ENCODE measurements at regions not wholly inside any gene's neighbourhood (a gene's known extent, or its start where the extent isn't known, plus 50 kb on each side); places are given as distances from the start of the nearest gene placed in this dataset.
"Not testable (repeated sequence)": the region's sequence is repeated elsewhere in the genome, so short reads cannot be mapped to it uniquely, and the experiment has no call there.

GRCh38 chr20:12753742-12754141, 255.0 kb upstream of the SPTLC3 start:
- H3K27ac ChIP-seq (ENCODE audit: low read depth in 1 of 2, low read length in 2 of 2); H3K36me3 ChIP-seq (ENCODE audit: control insufficient read depth in 1 of 2, insufficient read depth in 2 of 2, low read length in 1 of 2); H3K4me3 ChIP-seq (ENCODE audit: low read length in 2 of 2); intact Hi-C loops (cut with DNase I); H3K9me3 ChIP-seq (ENCODE audit: control insufficient read depth, low read length); H3K4me1 ChIP-seq (ENCODE audit: control insufficient read depth in 1 of 2, insufficient read depth in 2 of 2, low read length in 2 of 2); ATAC-seq (ENCODE audit: low FRiP score); DNase-seq; H3K27me3 ChIP-seq (ENCODE audit: control insufficient read depth in 1 of 2, insufficient read depth in 2 of 2, low read length in 1 of 2): not testable (repeated sequence)
- WGBS, 2 donors: 81 to 87% methylated on average over 3 of the region's 3 CpGs

DNA sequence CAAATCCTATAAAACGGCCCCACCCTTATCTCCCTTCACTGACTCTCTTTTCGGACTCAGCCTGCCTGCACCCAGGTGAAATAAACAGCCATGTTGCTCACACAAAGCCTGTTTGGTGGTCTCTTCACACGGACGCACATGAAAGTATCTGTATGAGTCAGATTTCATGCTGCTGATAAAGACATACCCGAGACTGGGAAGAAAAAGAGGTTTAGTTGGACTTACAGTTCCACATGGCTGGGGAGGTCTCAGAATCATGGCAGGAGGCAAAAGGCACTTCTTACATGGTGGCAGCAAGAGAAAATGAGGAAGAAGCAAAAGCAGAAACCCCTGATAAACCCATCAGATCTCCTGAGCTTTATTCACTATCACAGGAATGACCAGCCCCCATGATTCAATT, 249.3 kb upstream of the SPTLC3 start:
- 68 to 71% methylated on average over 3 of the region's 5 CpGs for WGBS, 2 donors
- intact Hi-C loops (cut with DNase I); ATAC-seq (ENCODE audit: low FRiP score): not testable (repeated sequence)

DNA sequence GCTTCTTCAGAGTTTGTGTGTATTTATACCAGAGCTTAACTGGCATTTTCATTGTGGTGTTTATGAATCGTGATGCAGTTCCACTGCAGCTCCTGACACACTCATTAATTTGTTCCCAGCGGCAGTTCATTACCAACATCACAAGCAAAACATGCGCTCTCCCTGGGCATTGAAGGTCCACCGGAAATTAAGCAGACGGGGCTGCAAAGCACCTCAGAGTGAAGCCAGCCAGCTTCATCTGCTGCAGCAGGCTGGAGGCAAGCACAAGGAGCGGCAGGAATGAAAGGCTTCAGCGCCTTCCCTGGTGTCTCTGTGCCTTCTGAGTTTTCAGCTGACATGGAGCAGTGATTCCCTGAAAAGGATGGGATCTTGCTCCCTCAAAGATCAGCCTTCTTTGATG, 246.0 kb upstream of the SPTLC3 start:
- H3K4me3 ChIP-seq (ENCODE audit: low read length in 2 of 2): peak overlapping the region in 1 of 2 donors; percentile 41
- peak overlapping the region; percentile 74 to 79 for H3K27ac ChIP-seq (ENCODE audit: low read depth in 1 of 2, low read length in 2 of 2)
- intact Hi-C loops (cut with DNase I): no loop called here
- WGBS, 2 donors: 8 to 10% methylated on average over 7 of the region's 7 CpGs
- no peaks in the 10 kb centered on the region for H3K36me3 ChIP-seq (ENCODE audit: control insufficient read depth in 1 of 2, insufficient read depth in 2 of 2, low read length in 1 of 2)
- H3K9me3 ChIP-seq (ENCODE audit: control insufficient read depth, low read length): no peaks in the 10 kb centered on the region
- ATAC-seq (ENCODE audit: low FRiP score) (peak; percentile 36), DNase-seq (no peak)
- no peaks in the 10 kb centered on the region for H3K27me3 ChIP-seq (ENCODE audit: control insufficient read depth in 1 of 2, insufficient read depth in 2 of 2, low read length in 1 of 2)
- no peaks in the 10 kb centered on the region for H3K4me1 ChIP-seq (ENCODE audit: control insufficient read depth in 1 of 2, insufficient read depth in 2 of 2, low read length in 2 of 2)

More for the DNA sequence above, 249.3 kb upstream of the SPTLC3 start:
- H3K4me3 ChIP-seq (ENCODE audit: low read length in 2 of 2); H3K9me3 ChIP-seq (ENCODE audit: control insufficient read depth, low read length); H3K36me3 ChIP-seq (ENCODE audit: control insufficient read depth in 1 of 2, insufficient read depth in 2 of 2, low read length in 1 of 2); DNase-seq; H3K27me3 ChIP-seq (ENCODE audit: control insufficient read depth in 1 of 2, insufficient read depth in 2 of 2, low read length in 1 of 2); H3K4me1 ChIP-seq (ENCODE audit: control insufficient read depth in 1 of 2, insufficient read depth in 2 of 2, low read length in 2 of 2); H3K27ac ChIP-seq (ENCODE audit: low read depth in 1 of 2, low read length in 2 of 2): not testable (repeated sequence)

DNA sequence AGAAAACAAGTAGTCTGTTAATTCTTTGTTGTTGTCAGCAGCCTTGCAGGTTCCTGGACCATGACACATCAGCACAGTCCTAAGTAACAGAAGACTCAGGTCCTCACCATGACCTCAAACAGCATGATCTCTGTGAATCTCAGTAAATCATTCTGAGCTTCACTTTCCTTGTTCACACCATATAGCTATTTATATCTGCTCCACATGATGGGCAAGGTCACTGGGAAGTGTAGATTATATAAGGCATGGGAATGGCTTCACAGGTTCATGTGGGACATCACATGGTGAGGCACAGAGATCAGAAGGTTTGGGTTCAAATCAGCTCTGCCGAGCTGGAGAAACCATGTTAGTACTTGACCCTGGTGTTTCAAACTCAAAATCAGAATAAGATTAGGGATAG, 245.4 kb upstream of the SPTLC3 start:
- Histone ChIP-seq H3K4me3 (ENCODE audit: low read length in 2 of 2) (no peak overlapping the region), H3K27me3 (ENCODE audit: control insufficient read depth in 1 of 2, insufficient read depth in 2 of 2, low read length in 1 of 2) (no peaks in the 10 kb centered on the region), H3K27ac (ENCODE audit: low read depth in 1 of 2, low read length in 2 of 2) (peak overlapping the region; percentile 74 to 79), H3K9me3 (ENCODE audit: control insufficient read depth, low read length) (no peaks in the 10 kb centered on the region), H3K36me3 (ENCODE audit: control insufficient read depth in 1 of 2, insufficient read depth in 2 of 2, low read length in 1 of 2) (no peaks in the 10 kb centered on the region), H3K4me1 (ENCODE audit: control insufficient read depth in 1 of 2, insufficient read depth in 2 of 2, low read length in 2 of 2) (no peaks in the 10 kb centered on the region)
- no peak for DNase-seq
- intact Hi-C loops (cut with DNase I): no loop called here
- 69 to 74% methylated on average over 1 of the region's 1 CpG for WGBS, 2 donors
- no peak for ATAC-seq (ENCODE audit: low FRiP score)

DNA sequence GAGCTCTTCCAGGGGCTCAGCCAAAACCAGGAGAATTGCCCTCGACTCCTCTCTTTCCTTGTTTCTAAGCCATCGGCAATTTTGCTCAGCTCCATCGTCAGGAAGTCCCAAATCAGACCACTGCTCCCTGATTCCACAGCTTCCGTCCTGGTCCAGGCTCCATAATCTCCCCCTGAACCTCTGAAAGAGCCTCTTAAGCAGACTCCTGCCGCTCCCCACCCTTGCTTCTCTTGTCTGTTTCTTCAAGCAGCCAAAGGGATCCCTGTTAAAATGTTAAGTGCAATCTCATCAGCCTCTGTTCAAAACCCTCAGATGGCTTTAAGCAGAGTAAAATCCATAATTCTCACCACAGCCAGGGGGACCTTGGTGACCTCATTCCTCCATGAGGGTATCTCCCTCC, 244.7 kb upstream of the SPTLC3 start:
- H3K4me3 ChIP-seq (ENCODE audit: low read length in 2 of 2): no peak overlapping the region
- DNase-seq (no peak), ATAC-seq (ENCODE audit: low FRiP score) (no peak)
- intact Hi-C loops (cut with DNase I): no loop called here
- no peaks in the 10 kb centered on the region for H3K27me3 ChIP-seq (ENCODE audit: control insufficient read depth in 1 of 2, insufficient read depth in 2 of 2, low read length in 1 of 2)
- H3K9me3 ChIP-seq (ENCODE audit: control insufficient read depth, low read length): no peaks in the 10 kb centered on the region
- H3K36me3 ChIP-seq (ENCODE audit: control insufficient read depth in 1 of 2, insufficient read depth in 2 of 2, low read length in 1 of 2): no peaks in the 10 kb centered on the region
- WGBS, 2 donors: 63 to 65% methylated on average over 5 of the region's 5 CpGs
- H3K4me1 ChIP-seq (ENCODE audit: control insufficient read depth in 1 of 2, insufficient read depth in 2 of 2, low read length in 2 of 2): no peaks in the 10 kb centered on the region
- no peak overlapping the region for H3K27ac ChIP-seq (ENCODE audit: low read depth in 1 of 2, low read length in 2 of 2)

- H3K27ac ChIP-seq (ENCODE audit: low read depth in 1 of 2, low read length in 2 of 2): no peak overlapping the region
- no peaks in the 10 kb centered on the region for H3K36me3 ChIP-seq (ENCODE audit: control insufficient read depth in 1 of 2, insufficient read depth in 2 of 2, low read length in 1 of 2)
- H3K9me3 ChIP-seq (ENCODE audit: control insufficient read depth, low read length): no peaks in the 10 kb centered on the region
- ATAC-seq (ENCODE audit: low FRiP score) (no peak), DNase-seq (no peak)
- H3K4me3 ChIP-seq (ENCODE audit: low read length in 2 of 2): no peak overlapping the region
- WGBS, 2 donors: 1 to 17% methylated on average over 1 of the region's 1 CpG
- H3K27me3 ChIP-seq (ENCODE audit: control insufficient read depth in 1 of 2, insufficient read depth in 2 of 2, low read length in 1 of 2): no peaks in the 10 kb centered on the region
- intact Hi-C loops (cut with DNase I): no loop called here
- H3K4me1 ChIP-seq (ENCODE audit: control insufficient read depth in 1 of 2, insufficient read depth in 2 of 2, low read length in 2 of 2): no peaks in the 10 kb centered on the region
Measured at GRCh38 chr20:12764851-12765250, 243.9 kb upstream of the SPTLC3 start.

DNA sequence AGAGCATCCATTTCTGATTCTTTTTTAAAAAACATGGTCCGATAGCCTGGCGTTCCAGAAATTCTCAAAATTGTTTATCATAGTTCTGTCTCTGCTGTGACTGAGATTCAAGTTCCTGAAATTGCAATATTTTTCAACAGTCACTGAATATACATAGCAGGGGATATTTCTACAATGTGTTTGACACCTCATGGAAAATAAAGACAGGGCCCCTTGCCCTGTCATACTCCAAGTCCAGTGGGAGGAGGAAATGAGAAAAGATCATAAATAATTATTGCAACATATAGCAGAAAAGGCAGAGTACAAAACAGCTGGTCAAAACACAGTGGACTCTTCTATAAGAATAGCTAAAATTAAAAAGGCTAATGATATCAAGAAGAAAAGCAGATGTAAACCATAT, 234.8 kb upstream of the SPTLC3 start:
- DNase-seq (no peak), ATAC-seq (ENCODE audit: low FRiP score) (no peak)
- H3K27ac ChIP-seq (ENCODE audit: low read depth in 1 of 2, low read length in 2 of 2): no peak overlapping the region
- H3K4me3 ChIP-seq (ENCODE audit: low read length in 2 of 2): no peak overlapping the region
- no peaks in the 10 kb centered on the region for H3K36me3 ChIP-seq (ENCODE audit: control insufficient read depth in 1 of 2, insufficient read depth in 2 of 2, low read length in 1 of 2)
- no peaks in the 10 kb centered on the region for H3K4me1 ChIP-seq (ENCODE audit: control insufficient read depth in 1 of 2, insufficient read depth in 2 of 2, low read length in 2 of 2)
- no peaks in the 10 kb centered on the region for H3K27me3 ChIP-seq (ENCODE audit: control insufficient read depth in 1 of 2, insufficient read depth in 2 of 2, low read length in 1 of 2)
- intact Hi-C loops (cut with DNase I): no loop called here
- H3K9me3 ChIP-seq (ENCODE audit: control insufficient read depth, low read length): no peaks in the 10 kb centered on the region
- WGBS, 2 donors: 13 to 46% methylated on average over 2 of the region's 2 CpGs

DNA sequence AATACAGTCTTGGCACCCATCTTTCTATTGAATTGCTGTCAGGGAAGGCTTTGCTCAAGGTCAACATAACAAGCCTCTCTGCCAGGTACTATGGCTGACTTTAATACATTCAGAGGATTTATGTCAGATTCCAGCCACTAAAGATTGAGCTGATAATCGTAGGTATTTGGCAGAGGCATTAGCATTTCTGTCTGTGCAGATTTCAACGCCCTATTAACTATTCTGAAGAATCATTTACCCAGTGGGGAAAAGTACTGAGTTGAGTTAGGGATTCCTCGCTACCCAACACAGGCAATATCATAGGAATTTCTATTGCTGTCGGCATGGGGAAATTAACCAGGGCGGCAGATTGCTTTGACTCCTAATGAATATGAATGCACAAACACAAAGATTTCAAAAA, 233.7 kb upstream of the SPTLC3 start:
- intact Hi-C loops (cut with DNase I): no loop called here
- ATAC-seq (ENCODE audit: low FRiP score): no peak

GRCh38 chr20:12777016-12777415, 231.8 kb upstream of the SPTLC3 start:
- no peak overlapping the region for H3K27ac ChIP-seq (ENCODE audit: low read depth in 1 of 2, low read length in 2 of 2)
- DNase-seq (no peak), ATAC-seq (ENCODE audit: low FRiP score) (no peak)
- H3K9me3 ChIP-seq (ENCODE audit: control insufficient read depth, low read length): no peaks in the 10 kb centered on the region
- H3K4me1 ChIP-seq (ENCODE audit: control insufficient read depth in 1 of 2, insufficient read depth in 2 of 2, low read length in 2 of 2): no peaks in the 10 kb centered on the region
- WGBS, 2 donors: 91 to 92% methylated on average over 5 of the region's 5 CpGs
- intact Hi-C loops (cut with DNase I): no loop called here
- H3K36me3 ChIP-seq (ENCODE audit: control insufficient read depth in 1 of 2, insufficient read depth in 2 of 2, low read length in 1 of 2): no peaks in the 10 kb centered on the region
- H3K4me3 ChIP-seq (ENCODE audit: low read length in 2 of 2): no peak overlapping the region
- no peaks in the 10 kb centered on the region for H3K27me3 ChIP-seq (ENCODE audit: control insufficient read depth in 1 of 2, insufficient read depth in 2 of 2, low read length in 1 of 2)

More for the DNA sequence above, 233.7 kb upstream of the SPTLC3 start:
- no peaks in the 10 kb centered on the region for H3K4me1 ChIP-seq (ENCODE audit: control insufficient read depth in 1 of 2, insufficient read depth in 2 of 2, low read length in 2 of 2)
- H3K27ac ChIP-seq (ENCODE audit: low read depth in 1 of 2, low read length in 2 of 2): no peak overlapping the region
- no peak for DNase-seq
- no peaks in the 10 kb centered on the region for H3K9me3 ChIP-seq (ENCODE audit: control insufficient read depth, low read length)
- H3K36me3 ChIP-seq (ENCODE audit: control insufficient read depth in 1 of 2, insufficient read depth in 2 of 2, low read length in 1 of 2): no peaks in the 10 kb centered on the region
- no peaks in the 10 kb centered on the region for H3K27me3 ChIP-seq (ENCODE audit: control insufficient read depth in 1 of 2, insufficient read depth in 2 of 2, low read length in 1 of 2)
- H3K4me3 ChIP-seq (ENCODE audit: low read length in 2 of 2): no peak overlapping the region
- WGBS, 2 donors: 22 to 41% methylated on average over 5 of the region's 5 CpGs

All from aorta (tissue), 5 donors.